Hematopoietic multipotent progenitor cell treated with erythropoietin and hydrocortisone succinate and interleukin-3 and kit ligand, for 6 days (in vitro differentiated cells): ENCODE measurements at regions not wholly inside any gene's neighbourhood (a gene's known extent, or its start where the extent isn't known, plus 50 kb on each side); places are given as distances from the start of the nearest gene placed in this dataset.
"Not testable (repeated sequence)": the region's sequence is repeated elsewhere in the genome, so short reads cannot be mapped to it uniquely, and the experiment has no call there.

Experiments used
- DNase-seq: peaks from one replicate; pipeline ENCODE4 v3.0.0-alpha.2; 2015

GRCh38 chr1:149700677-149701567 lies 81.6 kb upstream of the FCGR1A start:
- not testable (repeated sequence) for DNase-seq

GRCh38 chr1:149708192-149708853 lies 74.2 kb upstream of the FCGR1A start:
- DNase-seq = peak; percentile 71

- not testable (repeated sequence) for DNase-seq
These were observed 70.8 kb upstream of the FCGR1A start for GRCh38 chr1:149711651-149712050.

GRCh38 chr1:149712154-149712927 lies 70.2 kb upstream of the FCGR1A start:
- DNase-seq = peak; percentile 67

- DNase-seq = not testable (repeated sequence)
These were observed 69.0 kb upstream of the FCGR1A start for GRCh38 chr1:149713513-149713912.

- DNase-seq = not testable (repeated sequence)
These were observed 68.5 kb upstream of the FCGR1A start for GRCh38 chr1:149713952-149714351.

- not testable (repeated sequence) for DNase-seq
These were observed 57.7 kb upstream of the FCGR1A start for GRCh38 chr1:149724618-149725302.

GRCh38 chr1:149726688-149727087 lies 55.8 kb upstream of the FCGR1A start:
- peak; percentile 0 for DNase-seq

- not testable (repeated sequence) for DNase-seq
These were observed 53.9 kb upstream of the FCGR1A start for GRCh38 chr1:149728598-149728997.
